ENCODE measurements at regions not wholly inside any gene's neighbourhood (a gene's known extent, or its start where the extent isn't known, plus 50 kb on each side); places are given as distances from the start of the nearest gene placed in this dataset.

DNA sequence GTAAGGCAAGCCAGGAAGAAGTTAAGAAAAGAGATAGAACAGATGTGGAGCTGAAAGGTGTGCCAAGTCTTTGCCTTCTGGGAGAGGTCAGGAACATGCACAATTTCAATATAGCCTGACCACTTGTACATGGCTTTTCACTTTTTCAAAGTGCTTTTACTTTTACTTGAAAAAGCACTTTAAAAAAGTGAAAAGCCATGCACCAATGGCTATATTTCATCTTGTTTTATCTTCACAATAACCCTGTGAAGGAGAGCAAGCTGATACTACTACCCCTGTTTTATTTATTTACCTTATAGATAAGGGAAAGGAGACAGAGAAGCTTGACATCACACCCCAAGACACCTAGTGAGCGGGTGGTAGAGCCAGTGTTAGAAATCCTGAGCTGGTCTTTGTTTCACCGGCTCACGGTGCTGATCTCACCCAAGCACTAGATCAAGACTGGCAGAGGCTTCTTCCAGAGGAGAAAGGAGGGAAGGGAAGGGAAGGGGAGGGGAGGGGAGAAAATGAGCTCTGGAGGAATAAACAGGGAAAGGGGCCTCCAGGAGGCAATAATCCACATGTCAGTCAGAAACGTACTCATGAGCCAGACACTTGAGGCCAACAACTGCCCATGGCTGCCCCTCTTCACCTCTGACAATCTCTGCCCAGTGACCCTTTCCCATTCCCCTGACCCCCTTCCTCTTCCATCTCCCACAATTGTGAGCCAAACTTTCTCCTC is 455.4 kb downstream of the FOXO1 start:
- no peak for DNase-seq
- no peaks in the 10 kb centered on the region for H3K9me3 ChIP-seq
- no peak overlapping the region for H3K4me3 ChIP-seq
- no peak overlapping the region for H3K9ac ChIP-seq (ENCODE audit: low read depth in 2 of 2, low read length in 2 of 2)
- no peaks in the 10 kb centered on the region for H3K27me3 ChIP-seq
- no peaks in the 10 kb centered on the region for H3K4me1 ChIP-seq
- no peaks in the 10 kb centered on the region for H3K36me3 ChIP-seq
- H3K27ac ChIP-seq: no peak overlapping the region
- TF ChIP-seq, protein P1, sequence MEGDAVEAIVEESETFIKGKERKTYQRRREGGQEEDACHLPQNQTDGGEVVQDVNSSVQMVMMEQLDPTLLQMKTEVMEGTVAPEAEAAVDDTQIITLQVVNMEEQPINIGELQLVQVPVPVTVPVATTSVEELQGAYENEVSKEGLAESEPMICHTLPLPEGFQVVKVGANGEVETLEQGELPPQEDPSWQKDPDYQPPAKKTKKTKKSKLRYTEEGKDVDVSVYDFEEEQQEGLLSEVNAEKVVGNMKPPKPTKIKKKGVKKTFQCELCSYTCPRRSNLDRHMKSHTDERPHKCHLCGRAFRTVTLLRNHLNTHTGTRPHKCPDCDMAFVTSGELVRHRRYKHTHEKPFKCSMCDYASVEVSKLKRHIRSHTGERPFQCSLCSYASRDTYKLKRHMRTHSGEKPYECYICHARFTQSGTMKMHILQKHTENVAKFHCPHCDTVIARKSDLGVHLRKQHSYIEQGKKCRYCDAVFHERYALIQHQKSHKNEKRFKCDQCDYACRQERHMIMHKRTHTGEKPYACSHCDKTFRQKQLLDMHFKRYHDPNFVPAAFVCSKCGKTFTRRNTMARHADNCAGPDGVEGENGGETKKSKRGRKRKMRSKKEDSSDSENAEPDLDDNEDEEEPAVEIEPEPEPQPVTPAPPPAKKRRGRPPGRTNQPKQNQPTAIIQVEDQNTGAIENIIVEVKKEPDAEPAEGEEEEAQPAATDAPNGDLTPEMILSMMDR (IDR thresholded peaks at IDR 0.05): no peak
- intact Hi-C loops (cut with DNase I): no loop called here

DNA sequence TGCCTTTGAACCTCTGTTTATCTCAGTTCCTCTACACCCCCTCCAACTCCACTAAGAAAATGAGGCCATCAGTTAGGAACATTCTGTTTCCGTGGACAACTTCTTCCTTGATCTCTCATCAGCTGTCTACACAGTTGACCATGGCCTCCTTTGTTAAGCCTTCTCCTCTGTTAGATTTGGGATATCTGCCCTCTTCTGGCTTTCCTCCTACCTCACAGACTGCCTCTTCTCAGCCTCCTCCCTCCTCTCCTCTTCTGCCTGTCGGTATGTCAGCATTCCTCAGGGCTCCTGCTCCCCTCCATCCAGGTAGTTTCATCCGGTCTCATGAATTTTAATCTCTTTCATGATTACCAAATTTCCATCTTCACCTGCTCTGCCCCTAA is 454.9 kb downstream of the FOXO1 start:
- Histone ChIP-seq H3K4me1 (no peaks in the 10 kb centered on the region), H3K4me3 (no peak overlapping the region), H3K27me3 (no peaks in the 10 kb centered on the region), H3K9me3 (no peaks in the 10 kb centered on the region), H3K9ac (ENCODE audit: low read depth in 2 of 2, low read length in 2 of 2) (no peak overlapping the region), H3K36me3 (no peaks in the 10 kb centered on the region), H3K27ac (no peak overlapping the region)
- DNase-seq: no peak
- intact Hi-C loops (cut with DNase I): no loop called here
- TF ChIP-seq, protein P1 (IDR thresholded peaks at IDR 0.05): no peak

DNA sequence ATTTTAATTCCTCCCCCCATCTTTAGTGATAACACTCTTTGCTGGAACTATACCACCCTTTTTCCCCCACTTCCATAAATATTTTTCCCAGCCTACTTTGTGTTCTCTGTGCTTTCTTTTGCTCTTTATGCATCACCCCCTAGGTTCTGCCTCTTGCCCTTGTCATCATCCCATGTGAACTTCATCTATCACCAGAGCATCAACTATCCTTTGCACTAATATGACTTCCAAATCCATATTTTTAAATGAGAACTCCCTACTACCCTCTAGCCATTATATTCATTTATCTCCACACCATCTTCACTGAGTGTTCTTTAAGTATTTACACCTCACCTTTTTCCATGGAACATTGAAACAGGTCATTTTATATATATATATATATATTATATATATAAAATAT is 452.7 kb downstream of the FOXO1 start:
- Histone ChIP-seq H3K4me3 (no peak overlapping the region), H3K27ac (no peak overlapping the region), H3K4me1 (no peaks in the 10 kb centered on the region), H3K36me3 (no peaks in the 10 kb centered on the region), H3K9me3 (no peaks in the 10 kb centered on the region), H3K9ac (ENCODE audit: low read depth in 2 of 2, low read length in 2 of 2) (no peak overlapping the region), H3K27me3 (no peaks in the 10 kb centered on the region)
- no peak for DNase-seq
- intact Hi-C loops (cut with DNase I): no loop called here
- TF ChIP-seq, protein P1 (IDR thresholded peaks at IDR 0.05): no peak

DNA sequence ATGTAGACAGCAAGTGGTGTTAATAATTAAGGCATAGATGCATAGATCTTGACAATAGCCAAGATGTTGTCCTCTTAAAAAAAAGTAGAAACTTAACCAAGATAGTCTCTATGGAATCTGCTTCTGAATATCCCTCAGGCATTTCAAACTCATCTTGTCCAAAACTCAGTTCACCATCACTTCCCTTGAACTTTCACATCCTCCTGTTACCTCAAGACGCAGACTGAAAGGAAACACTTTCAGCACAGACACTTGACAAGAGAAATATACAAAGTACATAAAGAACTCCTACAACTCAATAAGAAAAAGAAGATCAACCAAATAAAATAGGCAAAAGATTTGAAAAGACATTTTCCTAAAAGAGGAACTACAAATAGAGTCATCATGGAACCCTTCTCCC is 451.1 kb downstream of the FOXO1 start:
- Histone ChIP-seq H3K4me3 (no peak overlapping the region), H3K9me3 (no peaks in the 10 kb centered on the region), H3K36me3 (no peaks in the 10 kb centered on the region), H3K27me3 (no peaks in the 10 kb centered on the region), H3K9ac (ENCODE audit: low read depth in 2 of 2, low read length in 2 of 2) (no peak overlapping the region), H3K27ac (no peak overlapping the region), H3K4me1 (no peaks in the 10 kb centered on the region)
- TF ChIP-seq, protein P1 (IDR thresholded peaks at IDR 0.05): no peak
- no peak for DNase-seq
- intact Hi-C loops (cut with DNase I): no loop called here

DNA sequence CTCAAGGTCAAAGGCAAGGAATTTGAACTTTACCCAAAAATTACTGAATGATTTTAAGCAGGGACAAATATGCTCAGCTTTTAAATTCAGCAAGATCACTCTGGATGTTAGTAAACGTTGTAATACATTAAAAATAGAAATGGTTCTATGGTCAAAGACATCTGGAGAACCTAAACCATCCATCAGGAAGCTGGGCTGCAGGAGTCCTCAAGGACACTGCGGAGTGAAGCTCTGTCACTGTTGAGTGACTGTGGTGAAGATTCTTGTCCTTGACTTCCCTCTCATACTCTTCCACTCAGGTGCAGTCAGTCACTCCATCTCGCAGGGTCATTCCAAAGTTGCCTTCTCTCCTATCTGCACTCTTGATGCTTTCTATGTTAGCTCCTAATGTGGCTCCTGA is 450.7 kb downstream of the FOXO1 start:
- DNase-seq: no peak

More for the DNA sequence above, 450.7 kb downstream of the FOXO1 start:
- Histone ChIP-seq H3K4me3 (no peak overlapping the region), H3K9me3 (no peaks in the 10 kb centered on the region), H3K36me3 (no peaks in the 10 kb centered on the region), H3K9ac (ENCODE audit: low read depth in 2 of 2, low read length in 2 of 2) (no peak overlapping the region), H3K27ac (no peak overlapping the region), H3K27me3 (no peaks in the 10 kb centered on the region), H3K4me1 (no peaks in the 10 kb centered on the region)
- TF ChIP-seq, protein P1 (IDR thresholded peaks at IDR 0.05): no peak
- intact Hi-C loops (cut with DNase I): no loop called here

Data from colonic mucosa (tissue), 4 donors.